GM23338 (cell line): ENCODE measurements at regions not wholly inside any gene's neighbourhood (a gene's known extent, or its start where the extent isn't known, plus 50 kb on each side); places are given as distances from the start of the nearest gene placed in this dataset.
A peak's percentile ranks its signal among the peaks of the same experiment; 100 is the strongest.

ENCODE experiments used
- ATAC-seq: fragments of 200-7000 bp; cut with Tn5 transposase; 3 replicates; pipeline ENCODE4 v1.9.1; 2020
- DNase-seq: peaks from one replicate; pipeline ENCODE4 v3.0.0-alpha.2; 2015; ENCODE audit warnings: low spot score
- H2AFZ ChIP-seq: fragments of 200-600 bp; sonication (generic); 2 replicates; pipeline ENCODE4 v1.8.0; 2016; ENCODE audit warnings: antibody characterized with exemption, mild to moderate bottlenecking, moderate library complexity
- H3F3A ChIP-seq: fragments of 200-600 bp; sonication (generic); replicated peaks from 2 replicates; pipeline ENCODE4 v1.8.0; 2017; ENCODE audit warnings: antibody characterized with exemption, mixed run types, low read depth
- H3K27ac ChIP-seq: fragments of 200-600 bp; sonication (generic); 2 replicates; pipeline ENCODE4 v1.6.1; 2016; ENCODE audit warnings: low read depth
- H3K27me3 ChIP-seq: fragments of 200-600 bp; sonication (generic); 2 replicates; pipeline ENCODE4 v1.8.0; 2016; ENCODE audit warnings: mild to moderate bottlenecking, mixed run types, moderate library complexity; ENCODE audit not compliant: insufficient read depth
- H3K36me3 ChIP-seq: fragments of 200-600 bp; sonication (generic); 2 replicates; pipeline ENCODE4 v1.8.0; 2016; ENCODE audit warnings: mild to moderate bottlenecking; ENCODE audit not compliant: insufficient read depth
- H3K4me1 ChIP-seq: fragments of 200-600 bp; sonication (generic); 2 replicates; pipeline ENCODE4 v1.8.0; 2016; ENCODE audit warnings: mild to moderate bottlenecking, moderate library complexity; ENCODE audit not compliant: insufficient read depth
- H3K4me2 ChIP-seq: fragments of 200-600 bp; sonication (generic); 2 replicates; pipeline ENCODE4 v1.7.1; 2017; ENCODE audit warnings: mixed run types
- H3K4me3 ChIP-seq: fragments of 200-600 bp; sonication (generic); 2 replicates; pipeline ENCODE4 v1.6.1; 2016; ENCODE audit warnings: mixed run types
- H3K79me2 ChIP-seq: fragments of 200-600 bp; sonication (generic); replicated peaks from 2 replicates; pipeline ENCODE4 v1.8.0; 2017; ENCODE audit warnings: mild to moderate bottlenecking; ENCODE audit not compliant: insufficient read depth
- H3K9me2 ChIP-seq: fragments of 200-600 bp; sonication (generic); 2 replicates; pipeline ENCODE4 v1.8.0; 2017; ENCODE audit not compliant: insufficient read depth
- H4K20me1 ChIP-seq: fragments of 200-600 bp; sonication (generic); replicated peaks from 2 replicates; pipeline ENCODE4 v1.8.0; 2017; ENCODE audit warnings: mild to moderate bottlenecking; ENCODE audit not compliant: insufficient read depth
- H3K27ac Mint-ChIP-seq: 2 replicates; pipeline ENCODE4 v1.8.0; 2020; ENCODE audit warnings: inconsistent platforms, mild to moderate bottlenecking, moderate library complexity, mixed read lengths
- H3K27me3 Mint-ChIP-seq: 3 replicates; pipeline ENCODE4 v1.8.0; 2022; ENCODE audit warnings: low read depth, mild to moderate bottlenecking, moderate library complexity, mixed read lengths, inconsistent platforms; ENCODE audit not compliant: insufficient read depth, poor library complexity
- H3K36me3 Mint-ChIP-seq: 3 replicates; pipeline ENCODE4 v1.8.0; 2021; ENCODE audit warnings: low read depth, mild to moderate bottlenecking, inconsistent platforms, moderate library complexity, mixed read lengths
- H3K4me1 Mint-ChIP-seq: 3 replicates; pipeline ENCODE4 v1.8.0; 2020; ENCODE audit warnings: mild to moderate bottlenecking, inconsistent platforms, mixed read lengths
- H3K4me3 Mint-ChIP-seq: 3 replicates; pipeline ENCODE4 v1.8.0; 2021; ENCODE audit warnings: moderate library complexity, mild to moderate bottlenecking, inconsistent platforms, mixed read lengths
- H3K9me3 Mint-ChIP-seq: 3 replicates; pipeline ENCODE4 v1.8.0; 2020; ENCODE audit warnings: moderate library complexity, mild to moderate bottlenecking, inconsistent platforms, mixed read lengths
- CREB1 ChIP-seq: fragments of 250-450 bp; sonication (Bioruptor Pico); IDR thresholded peaks from 2 replicates; pipeline ENCODE4 v1.5.0; 2020; ENCODE audit warnings: low read depth, mild to moderate bottlenecking, moderate library complexity
- EZH2 ChIP-seq: fragments of 200-600 bp; sonication (generic); IDR thresholded peaks from one replicate; pipeline ENCODE4 v1.8.0; 2017; ENCODE audit warnings: antibody characterized with exemption, mild to moderate bottlenecking, low read depth; ENCODE audit not compliant: unreplicated experiment
- JUNB ChIP-seq: IDR thresholded peaks from one replicate; pipeline ENCODE4 v1.6.1; 2016; ENCODE audit warnings: antibody characterized with exemption; ENCODE audit not compliant: unreplicated experiment
- NANOG ChIP-seq: IDR thresholded peaks from 2 replicates; pipeline ENCODE4 v1.6.1; 2016; ENCODE audit warnings: antibody characterized with exemption, borderline replicate concordance
- REST ChIP-seq: IDR thresholded peaks from one replicate; pipeline ENCODE4 v1.6.1; 2018; ENCODE audit warnings: antibody characterized with exemption; ENCODE audit not compliant: unreplicated experiment
- STAT1 ChIP-seq: IDR thresholded peaks from one replicate; pipeline ENCODE4 v1.6.1; 2016; ENCODE audit warnings: antibody characterized with exemption; ENCODE audit not compliant: unreplicated experiment
- ZNF114 ChIP-seq: fragments of 250-450 bp; sonication (Bioruptor Pico); IDR thresholded peaks from 2 replicates; pipeline ENCODE4 v1.5.0; 2020; ENCODE audit warnings: mild to moderate bottlenecking, moderate library complexity
- ZNF331 ChIP-seq: fragments of 250-450 bp; sonication (Bioruptor Pico); IDR thresholded peaks from 2 replicates; pipeline ENCODE4 v1.5.0; 2020; ENCODE audit warnings: low read depth, mild to moderate bottlenecking, moderate library complexity
- TF ChIP-seq, protein P1 (sequence below): fragments of 250-450 bp; sonication (Bioruptor Pico); IDR thresholded peaks from 2 replicates; pipeline ENCODE4 v1.5.0; 2020; ENCODE audit warnings: mild to moderate bottlenecking, moderate library complexity

GRCh38 chr1:88052167-88052566 is 631.9 kb upstream of the PKN2 start:
- peaks cover 8% of the 10 kb centered on the region; the same call in 2 of the 3 replicates for H3K4me1 Mint-ChIP-seq
- H2AFZ ChIP-seq = 0 out of 2 replicates have a peak overlapping the region, but pooled peaks have one; percentile 24
- H3K4me3 Mint-ChIP-seq = no peak overlapping the region
- no peak overlapping the region for H3K27ac ChIP-seq
- H3K27me3 ChIP-seq = no peaks in the 10 kb centered on the region
- H3F3A ChIP-seq = no peaks in the 10 kb centered on the region
- TF ChIP-seq REST = no peak
- no peak for TF ChIP-seq NANOG
- no peak for TF ChIP-seq STAT1
- TF ChIP-seq ZNF114 (CRISPR knock-in tag) = no peak
- no peak for TF ChIP-seq ZNF331
- no peak for TF ChIP-seq CREB1
- TF ChIP-seq, protein P1, sequence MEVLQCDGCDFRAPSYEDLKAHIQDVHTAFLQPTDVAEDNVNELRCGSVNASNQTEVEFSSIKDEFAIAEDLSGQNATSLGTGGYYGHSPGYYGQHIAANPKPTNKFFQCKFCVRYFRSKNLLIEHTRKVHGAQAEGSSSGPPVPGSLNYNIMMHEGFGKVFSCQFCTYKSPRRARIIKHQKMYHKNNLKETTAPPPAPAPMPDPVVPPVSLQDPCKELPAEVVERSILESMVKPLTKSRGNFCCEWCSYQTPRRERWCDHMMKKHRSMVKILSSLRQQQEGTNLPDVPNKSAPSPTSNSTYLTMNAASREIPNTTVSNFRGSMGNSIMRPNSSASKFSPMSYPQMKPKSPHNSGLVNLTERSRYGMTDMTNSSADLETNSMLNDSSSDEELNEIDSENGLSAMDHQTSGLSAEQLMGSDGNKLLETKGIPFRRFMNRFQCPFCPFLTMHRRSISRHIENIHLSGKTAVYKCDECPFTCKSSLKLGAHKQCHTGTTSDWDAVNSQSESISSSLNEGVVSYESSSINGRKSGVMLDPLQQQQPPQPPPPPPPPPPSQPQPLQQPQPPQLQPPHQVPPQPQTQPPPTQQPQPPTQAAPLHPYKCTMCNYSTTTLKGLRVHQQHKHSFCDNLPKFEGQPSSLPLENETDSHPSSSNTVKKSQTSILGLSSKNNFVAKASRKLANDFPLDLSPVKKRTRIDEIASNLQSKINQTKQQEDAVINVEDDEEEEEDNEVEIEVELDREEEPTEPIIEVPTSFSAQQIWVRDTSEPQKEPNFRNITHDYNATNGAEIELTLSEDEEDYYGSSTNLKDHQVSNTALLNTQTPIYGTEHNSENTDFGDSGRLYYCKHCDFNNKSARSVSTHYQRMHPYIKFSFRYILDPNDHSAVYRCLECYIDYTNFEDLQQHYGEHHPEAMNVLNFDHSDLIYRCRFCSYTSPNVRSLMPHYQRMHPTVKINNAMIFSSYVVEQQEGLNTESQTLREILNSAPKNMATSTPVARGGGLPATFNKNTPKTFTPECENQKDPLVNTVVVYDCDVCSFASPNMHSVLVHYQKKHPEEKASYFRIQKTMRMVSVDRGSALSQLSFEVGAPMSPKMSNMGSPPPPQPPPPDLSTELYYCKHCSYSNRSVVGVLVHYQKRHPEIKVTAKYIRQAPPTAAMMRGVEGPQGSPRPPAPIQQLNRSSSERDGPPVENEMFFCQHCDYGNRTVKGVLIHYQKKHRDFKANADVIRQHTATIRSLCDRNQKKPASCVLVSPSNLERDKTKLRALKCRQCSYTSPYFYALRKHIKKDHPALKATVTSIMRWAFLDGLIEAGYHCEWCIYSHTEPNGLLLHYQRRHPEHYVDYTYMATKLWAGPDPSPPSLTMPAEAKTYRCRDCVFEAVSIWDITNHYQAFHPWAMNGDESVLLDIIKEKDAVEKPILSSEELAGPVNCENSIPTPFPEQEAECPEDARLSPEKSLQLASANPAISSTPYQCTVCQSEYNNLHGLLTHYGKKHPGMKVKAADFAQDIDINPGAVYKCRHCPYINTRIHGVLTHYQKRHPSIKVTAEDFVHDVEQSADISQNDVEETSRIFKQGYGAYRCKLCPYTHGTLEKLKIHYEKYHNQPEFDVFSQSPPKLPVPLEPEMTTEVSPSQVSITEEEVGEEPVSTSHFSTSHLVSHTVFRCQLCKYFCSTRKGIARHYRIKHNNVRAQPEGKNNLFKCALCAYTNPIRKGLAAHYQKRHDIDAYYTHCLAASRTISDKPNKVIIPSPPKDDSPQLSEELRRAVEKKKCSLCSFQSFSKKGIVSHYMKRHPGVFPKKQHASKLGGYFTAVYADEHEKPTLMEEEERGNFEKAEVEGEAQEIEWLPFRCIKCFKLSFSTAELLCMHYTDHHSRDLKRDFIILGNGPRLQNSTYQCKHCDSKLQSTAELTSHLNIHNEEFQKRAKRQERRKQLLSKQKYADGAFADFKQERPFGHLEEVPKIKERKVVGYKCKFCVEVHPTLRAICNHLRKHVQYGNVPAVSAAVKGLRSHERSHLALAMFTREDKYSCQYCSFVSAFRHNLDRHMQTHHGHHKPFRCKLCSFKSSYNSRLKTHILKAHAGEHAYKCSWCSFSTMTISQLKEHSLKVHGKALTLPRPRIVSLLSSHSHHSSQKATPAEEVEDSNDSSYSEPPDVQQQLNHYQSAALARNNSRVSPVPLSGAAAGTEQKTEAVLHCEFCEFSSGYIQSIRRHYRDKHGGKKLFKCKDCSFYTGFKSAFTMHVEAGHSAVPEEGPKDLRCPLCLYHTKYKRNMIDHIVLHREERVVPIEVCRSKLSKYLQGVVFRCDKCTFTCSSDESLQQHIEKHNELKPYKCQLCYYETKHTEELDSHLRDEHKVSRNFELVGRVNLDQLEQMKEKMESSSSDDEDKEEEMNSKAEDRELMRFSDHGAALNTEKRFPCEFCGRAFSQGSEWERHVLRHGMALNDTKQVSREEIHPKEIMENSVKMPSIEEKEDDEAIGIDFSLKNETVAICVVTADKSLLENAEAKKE (CRISPR knock-in tag) = no peak
- TF ChIP-seq JUNB = no peak
- TF ChIP-seq EZH2 = no peak
- H3K36me3 ChIP-seq = no peaks in the 10 kb centered on the region
- peaks cover 2% of the 10 kb centered on the region for H3K27me3 Mint-ChIP-seq
- no peak overlapping the region for H3K27ac Mint-ChIP-seq
- no peak overlapping the region for H3K4me2 ChIP-seq
- H3K4me3 ChIP-seq = no peak overlapping the region
- H3K79me2 ChIP-seq = no peaks in the 10 kb centered on the region
- H4K20me1 ChIP-seq = no peaks in the 10 kb centered on the region
- no peaks in the 10 kb centered on the region for H3K9me3 Mint-ChIP-seq
- no peaks in the 10 kb centered on the region for H3K4me1 ChIP-seq
- ATAC-seq (no peak), DNase-seq (no peak)
- H3K9me2 ChIP-seq = peaks cover 7% of the 10 kb centered on the region; the same call in 1 of the 2 replicates
- H3K36me3 Mint-ChIP-seq = no peaks in the 10 kb centered on the region
